IMR-90 (cell line): ENCODE measurements at regions not wholly inside any gene's neighbourhood (a gene's known extent, or its start where the extent isn't known, plus 50 kb on each side); places are given as distances from the start of the nearest gene placed in this dataset.

Experiments
- BHLHE40 ChIP-seq: fragments of 150-350 bp; IDR thresholded peaks from 2 replicates; pipeline ENCODE4 v1.6.1; 2016; ENCODE audit warnings: mild to moderate bottlenecking, low read depth, low read length
- CEBPB ChIP-seq: IDR thresholded peaks from 2 replicates; pipeline ENCODE4 v1.6.1; 2012; ENCODE audit warnings: low read depth, low read length, improper control_type of control experiment
- CHD1 ChIP-seq: IDR thresholded peaks from 2 replicates; pipeline ENCODE4 v1.6.1; 2012; ENCODE audit warnings: low read depth, low read length, improper control_type of control experiment
- CTCF ChIP-seq: conservative IDR thresholded peaks from 2 replicates; pipeline ENCODE4 v1.5.1; 2012; ENCODE audit warnings: mild to moderate bottlenecking, low read depth, low read length, improper control_type of control experiment
- ELK1 ChIP-seq: fragments of 150-350 bp; IDR thresholded peaks from 2 replicates; pipeline ENCODE4 v1.6.1; 2016; ENCODE audit warnings: low read depth, mild to moderate bottlenecking, low read length, moderate library complexity, borderline replicate concordance
- FOS ChIP-seq: fragments of 150-350 bp; IDR thresholded peaks from 2 replicates; pipeline ENCODE4 v1.6.1; 2016; ENCODE audit warnings: low read depth, low read length
- MAZ ChIP-seq: IDR thresholded peaks from 2 replicates; pipeline ENCODE4 v1.6.1; 2012; ENCODE audit warnings: low read depth, mild to moderate bottlenecking, low read length, improper control_type of control experiment, moderate library complexity, borderline replicate concordance
- MXI1 ChIP-seq: IDR thresholded peaks from 2 replicates; pipeline ENCODE4 v1.6.1; 2012; ENCODE audit warnings: low read depth, mild to moderate bottlenecking, low read length, moderate library complexity, borderline replicate concordance
- POLR2A ChIP-seq: IDR thresholded peaks from 2 replicates; pipeline ENCODE4 v1.6.1; 2012; ENCODE audit warnings: mild to moderate bottlenecking, low read depth, low read length
- RAD21 ChIP-seq: IDR thresholded peaks from 2 replicates; pipeline ENCODE4 v1.6.1; 2012; ENCODE audit warnings: low read length, improper control_type of control experiment
- RCOR1 ChIP-seq: IDR thresholded peaks from 2 replicates; pipeline ENCODE4 v1.6.1; 2012; ENCODE audit warnings: mild to moderate bottlenecking, low read length, improper control_type of control experiment; ENCODE audit not compliant: insufficient replicate concordance
- RFX5 ChIP-seq: IDR thresholded peaks from 2 replicates; pipeline ENCODE4 v1.8.0; 2012; ENCODE audit warnings: low read depth, mild to moderate bottlenecking, low read length, moderate library complexity
- SMC3 ChIP-seq: fragments of 150-350 bp; IDR thresholded peaks from 2 replicates; pipeline ENCODE4 v1.6.1; 2016; ENCODE audit warnings: low read depth, mild to moderate bottlenecking, antibody characterized with exemption, low read length, moderate library complexity
- USF2 ChIP-seq: fragments of 150-350 bp; IDR thresholded peaks from 2 replicates; pipeline ENCODE4 v1.6.1; 2017; ENCODE audit warnings: mild to moderate bottlenecking, antibody characterized with exemption, low read length, low read depth

DNA sequence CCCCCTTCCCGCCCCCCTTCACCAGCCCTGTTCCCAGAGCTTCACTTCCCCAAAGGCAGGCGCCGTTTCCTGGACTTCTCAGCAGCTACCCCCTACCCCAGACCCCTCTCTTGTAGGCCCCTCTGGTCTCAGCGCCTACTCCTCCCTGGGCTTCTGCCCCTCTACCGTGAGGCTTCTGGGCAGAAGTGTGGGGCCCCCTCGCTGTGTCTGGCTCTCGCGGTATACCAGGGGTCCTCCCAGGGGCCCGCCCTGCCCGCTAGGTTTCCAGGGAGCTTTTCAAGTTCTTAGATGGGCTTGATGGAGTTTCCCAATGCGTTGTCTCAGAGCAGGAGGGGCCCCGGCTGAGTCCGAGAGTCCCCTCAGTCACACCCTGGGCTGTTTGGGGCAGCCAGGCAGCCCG, 247.1 kb downstream of the SEC14L1 start:
- TF ChIP-seq CTCF, result no peak
- no peak for TF ChIP-seq POLR2A
- no peak for TF ChIP-seq BHLHE40
- no peak for TF ChIP-seq RAD21
- TF ChIP-seq CEBPB, result no peak
- no peak for TF ChIP-seq MXI1
- no peak for TF ChIP-seq FOS
- TF ChIP-seq SMC3, result no peak
- TF ChIP-seq ELK1, result no peak
- no peak for TF ChIP-seq RFX5
- TF ChIP-seq MAZ, result no peak
- no peak for TF ChIP-seq RCOR1
- TF ChIP-seq USF2, result no peak
- no peak for TF ChIP-seq CHD1
